ENCODE measurements at regions not wholly inside any gene's neighbourhood (a gene's known extent, or its start where the extent isn't known, plus 50 kb on each side); places are given as distances from the start of the nearest gene placed in this dataset.

- DNase-seq (no peak), FAIRE-seq (no peak)
- Histone ChIP-seq H3K4me1 (ENCODE audit: control insufficient read depth in 3 of 3, insufficient read depth in 2 of 3, low read depth in 1 of 3, low read length in 2 of 3) (no peaks in the 10 kb centered on the region), H3K4me3 (ENCODE audit: low read depth in 1 of 3, low read length in 3 of 3) (no peak overlapping the region), H3K27ac (ENCODE audit: low read depth in 1 of 3, low read length in 2 of 3) (no peak overlapping the region), H3K9me3 (ENCODE audit: control insufficient read depth in 2 of 2, insufficient read depth in 1 of 2, low read depth in 1 of 2, low read length in 1 of 2) (no peaks in the 10 kb centered on the region), H3K27me3 (ENCODE audit: control insufficient read depth in 3 of 3, insufficient read depth in 3 of 3, low read length in 3 of 3) (no peaks in the 10 kb centered on the region), H3K36me3 (ENCODE audit: control insufficient read depth in 3 of 3, insufficient read depth in 2 of 3, low read depth in 1 of 3, low read length in 3 of 3) (no peaks in the 10 kb centered on the region)
- 55 to 64% (median 55%) methylated on average over 1 of the region's 1 CpG for WGBS, 3 donors
Measured at GRCh38 chr2:58535182-58535581, 294.1 kb upstream of the FANCL start.

GRCh38 chr2:58533376-58533775 lies 292.3 kb upstream of the FANCL start:
- no peaks in the 10 kb centered on the region for H3K4me1 ChIP-seq (ENCODE audit: control insufficient read depth in 3 of 3, insufficient read depth in 2 of 3, low read depth in 1 of 3, low read length in 2 of 3)
- H3K9me3 ChIP-seq (ENCODE audit: control insufficient read depth in 2 of 2, insufficient read depth in 1 of 2, low read depth in 1 of 2, low read length in 1 of 2) = no peaks in the 10 kb centered on the region
- H3K27ac ChIP-seq (ENCODE audit: low read depth in 1 of 3, low read length in 2 of 3) = no peak overlapping the region
- 72 to 87% (median 87%) methylated on average over 3 of the region's 3 CpGs for WGBS, 3 donors
- DNase-seq = no peak
- H3K36me3 ChIP-seq (ENCODE audit: control insufficient read depth in 3 of 3, insufficient read depth in 2 of 3, low read depth in 1 of 3, low read length in 3 of 3) = no peaks in the 10 kb centered on the region
- H3K4me3 ChIP-seq (ENCODE audit: low read depth in 1 of 3, low read length in 3 of 3) = no peak overlapping the region
- H3K27me3 ChIP-seq (ENCODE audit: control insufficient read depth in 3 of 3, insufficient read depth in 3 of 3, low read length in 3 of 3) = no peaks in the 10 kb centered on the region
- no peak for FAIRE-seq

- Histone ChIP-seq H3K27me3 (ENCODE audit: control insufficient read depth in 3 of 3, insufficient read depth in 3 of 3, low read length in 3 of 3) (no peaks in the 10 kb centered on the region), H3K27ac (ENCODE audit: low read depth in 1 of 3, low read length in 2 of 3) (no peak overlapping the region), H3K9me3 (ENCODE audit: control insufficient read depth in 2 of 2, insufficient read depth in 1 of 2, low read depth in 1 of 2, low read length in 1 of 2) (no peaks in the 10 kb centered on the region), H3K4me1 (ENCODE audit: control insufficient read depth in 3 of 3, insufficient read depth in 2 of 3, low read depth in 1 of 3, low read length in 2 of 3) (no peaks in the 10 kb centered on the region), H3K36me3 (ENCODE audit: control insufficient read depth in 3 of 3, insufficient read depth in 2 of 3, low read depth in 1 of 3, low read length in 3 of 3) (no peaks in the 10 kb centered on the region), H3K4me3 (ENCODE audit: low read depth in 1 of 3, low read length in 3 of 3) (no peak overlapping the region)
- FAIRE-seq = no peak
- 90 to 91% (median 91%) methylated on average over 3 of the region's 3 CpGs for WGBS, 3 donors
- DNase-seq = no peak
Measured at GRCh38 chr2:58532641-58533040, 291.5 kb upstream of the FANCL start.

GRCh38 chr2:58527647-58528046 lies 286.5 kb upstream of the FANCL start:
- Histone ChIP-seq H3K27me3 (ENCODE audit: control insufficient read depth in 3 of 3, insufficient read depth in 3 of 3, low read length in 3 of 3) (no peaks in the 10 kb centered on the region), H3K9me3 (ENCODE audit: control insufficient read depth in 2 of 2, insufficient read depth in 1 of 2, low read depth in 1 of 2, low read length in 1 of 2) (no peaks in the 10 kb centered on the region), H3K27ac (ENCODE audit: low read depth in 1 of 3, low read length in 2 of 3) (no peak overlapping the region), H3K36me3 (ENCODE audit: control insufficient read depth in 3 of 3, insufficient read depth in 2 of 3, low read depth in 1 of 3, low read length in 3 of 3) (no peaks in the 10 kb centered on the region), H3K4me1 (ENCODE audit: control insufficient read depth in 3 of 3, insufficient read depth in 2 of 3, low read depth in 1 of 3, low read length in 2 of 3) (no peaks in the 10 kb centered on the region), H3K4me3 (ENCODE audit: low read depth in 1 of 3, low read length in 3 of 3) (no peak overlapping the region)
- DNase-seq = no peak
- no peak for FAIRE-seq
- WGBS, 3 donors = 81 to 86% (median 83%) methylated on average over 3 of the region's 3 CpGs

- no peaks in the 10 kb centered on the region for H3K4me1 ChIP-seq (ENCODE audit: control insufficient read depth in 3 of 3, insufficient read depth in 2 of 3, low read depth in 1 of 3, low read length in 2 of 3)
- no peaks in the 10 kb centered on the region for H3K36me3 ChIP-seq (ENCODE audit: control insufficient read depth in 3 of 3, insufficient read depth in 2 of 3, low read depth in 1 of 3, low read length in 3 of 3)
- DNase-seq (no peak), FAIRE-seq (no peak)
- no peak overlapping the region for H3K4me3 ChIP-seq (ENCODE audit: low read depth in 1 of 3, low read length in 3 of 3)
- WGBS, 3 donors = 55 to 77% (median 63%) methylated on average over 7 of the region's 7 CpGs
- H3K27ac ChIP-seq (ENCODE audit: low read depth in 1 of 3, low read length in 2 of 3) = no peak overlapping the region
- no peaks in the 10 kb centered on the region for H3K9me3 ChIP-seq (ENCODE audit: control insufficient read depth in 2 of 2, insufficient read depth in 1 of 2, low read depth in 1 of 2, low read length in 1 of 2)
- no peaks in the 10 kb centered on the region for H3K27me3 ChIP-seq (ENCODE audit: control insufficient read depth in 3 of 3, insufficient read depth in 3 of 3, low read length in 3 of 3)
Measured at GRCh38 chr2:58521803-58522554, 280.9 kb upstream of the FANCL start.

- WGBS, 3 donors = 74 to 85% (median 76%) methylated on average over 3 of the region's 3 CpGs
- FAIRE-seq (no peak), DNase-seq (no peak)
- no peaks in the 10 kb centered on the region for H3K36me3 ChIP-seq (ENCODE audit: control insufficient read depth in 3 of 3, insufficient read depth in 2 of 3, low read depth in 1 of 3, low read length in 3 of 3)
- H3K4me3 ChIP-seq (ENCODE audit: low read depth in 1 of 3, low read length in 3 of 3) = no peak overlapping the region
- no peaks in the 10 kb centered on the region for H3K9me3 ChIP-seq (ENCODE audit: control insufficient read depth in 2 of 2, insufficient read depth in 1 of 2, low read depth in 1 of 2, low read length in 1 of 2)
- H3K4me1 ChIP-seq (ENCODE audit: control insufficient read depth in 3 of 3, insufficient read depth in 2 of 3, low read depth in 1 of 3, low read length in 2 of 3) = no peaks in the 10 kb centered on the region
- no peak overlapping the region for H3K27ac ChIP-seq (ENCODE audit: low read depth in 1 of 3, low read length in 2 of 3)
- H3K27me3 ChIP-seq (ENCODE audit: control insufficient read depth in 3 of 3, insufficient read depth in 3 of 3, low read length in 3 of 3) = no peaks in the 10 kb centered on the region
Measured at GRCh38 chr2:58520903-58521302, 279.8 kb upstream of the FANCL start.

GRCh38 chr2:58517881-58518280 lies 276.8 kb upstream of the FANCL start:
- H3K36me3 ChIP-seq (ENCODE audit: control insufficient read depth in 3 of 3, insufficient read depth in 2 of 3, low read depth in 1 of 3, low read length in 3 of 3) = no peaks in the 10 kb centered on the region
- 90 to 94% (median 91%) methylated on average over 2 of the region's 2 CpGs for whole genome bisulfite sequencing, 3 donors
- H3K27me3 ChIP-seq (ENCODE audit: control insufficient read depth in 3 of 3, insufficient read depth in 3 of 3, low read length in 3 of 3) = no peaks in the 10 kb centered on the region
- H3K4me1 ChIP-seq (ENCODE audit: control insufficient read depth in 3 of 3, insufficient read depth in 2 of 3, low read depth in 1 of 3, low read length in 2 of 3) = no peaks in the 10 kb centered on the region
- no peak overlapping the region for H3K4me3 ChIP-seq (ENCODE audit: low read depth in 1 of 3, low read length in 3 of 3)
- DNase-seq (no peak), FAIRE-seq (no peak)
- H3K9me3 ChIP-seq (ENCODE audit: control insufficient read depth in 2 of 2, insufficient read depth in 1 of 2, low read depth in 1 of 2, low read length in 1 of 2) = no peaks in the 10 kb centered on the region
- no peak overlapping the region for H3K27ac ChIP-seq (ENCODE audit: low read depth in 1 of 3, low read length in 2 of 3)

GRCh38 chr2:58516695-58517094 lies 275.6 kb upstream of the FANCL start:
- Histone ChIP-seq H3K4me3 (ENCODE audit: low read depth in 1 of 3, low read length in 3 of 3) (no peak overlapping the region), H3K27ac (ENCODE audit: low read depth in 1 of 3, low read length in 2 of 3) (no peak overlapping the region), H3K36me3 (ENCODE audit: control insufficient read depth in 3 of 3, insufficient read depth in 2 of 3, low read depth in 1 of 3, low read length in 3 of 3) (no peaks in the 10 kb centered on the region), H3K27me3 (ENCODE audit: control insufficient read depth in 3 of 3, insufficient read depth in 3 of 3, low read length in 3 of 3) (no peaks in the 10 kb centered on the region), H3K9me3 (ENCODE audit: control insufficient read depth in 2 of 2, insufficient read depth in 1 of 2, low read depth in 1 of 2, low read length in 1 of 2) (no peaks in the 10 kb centered on the region), H3K4me1 (ENCODE audit: control insufficient read depth in 3 of 3, insufficient read depth in 2 of 3, low read depth in 1 of 3, low read length in 2 of 3) (no peaks in the 10 kb centered on the region)
- DNase-seq (no peak), FAIRE-seq (no peak)
- 76 to 82% (median 78%) methylated on average over 3 of the region's 3 CpGs for WGBS, 3 donors

Data from small intestine (tissue), 7 donors.